Neural cell (in vitro differentiated cells): ENCODE measurements at regions not wholly inside any gene's neighbourhood (a gene's known extent, or its start where the extent isn't known, plus 50 kb on each side); places are given as distances from the start of the nearest gene placed in this dataset.

ENCODE experiments used
- H2AFZ ChIP-seq: fragments of 200-600, 300-800 bp; sonication (generic), shearing (Covaris generic); 2 replicates; pipeline ENCODE4 v1.6.0; 2014; ENCODE audit warnings: low read depth, mild to moderate bottlenecking, antibody characterized with exemption, low read length, moderate library complexity
- H3F3A ChIP-seq: fragments of 200-600 bp; shearing (Covaris generic); 2 replicates; pipeline ENCODE4 v1.6.1; 2016; ENCODE audit warnings: mild to moderate bottlenecking, moderate library complexity, mixed read lengths, antibody characterized with exemption, low read length; ENCODE audit not compliant: insufficient read depth, poor library complexity, severe bottlenecking
- H3K27ac ChIP-seq: fragments of 200-600, 300-800 bp; sonication (generic), shearing (Covaris generic); 2 replicates; pipeline ENCODE4 v1.5.1; 2014; ENCODE audit warnings: mild to moderate bottlenecking, low read length, moderate library complexity
- H3K27me3 ChIP-seq: fragments of 300-800, 200-600 bp; sonication (generic), shearing (Covaris generic); 2 replicates; pipeline ENCODE4 v1.6.0; 2014; ENCODE audit warnings: mild to moderate bottlenecking, low read depth, low read length, moderate library complexity; ENCODE audit not compliant: insufficient read depth
- H3K36me3 ChIP-seq: fragments of 300-800, 200-600 bp; sonication (generic), shearing (Covaris generic); 2 replicates; pipeline ENCODE4 v1.5.1; 2014; ENCODE audit warnings: mild to moderate bottlenecking, antibody characterized with exemption, low read length, moderate library complexity; ENCODE audit not compliant: insufficient read depth
- H3K4me2 ChIP-seq: fragments of 300-800, 200-600 bp; sonication (generic), shearing (Covaris generic); 2 replicates; pipeline ENCODE4 v1.6.0; 2014; ENCODE audit warnings: mild to moderate bottlenecking, low read length
- H3K4me3 ChIP-seq: fragments of 300-800, 200-600 bp; sonication (generic), shearing (Covaris generic); 2 replicates; pipeline ENCODE4 v1.5.1; 2014; ENCODE audit warnings: mild to moderate bottlenecking, low read length, moderate library complexity
- H3K79me2 ChIP-seq: fragments of 200-600 bp; shearing (Covaris generic); replicated peaks from 2 replicates; pipeline ENCODE4 v1.6.0; 2014; ENCODE audit warnings: mild to moderate bottlenecking, low read length, moderate library complexity; ENCODE audit not compliant: insufficient read depth
- H3K9ac ChIP-seq: fragments of 300-800, 200-600 bp; sonication (generic), shearing (Covaris generic); 2 replicates; pipeline ENCODE4 v1.6.1; 2016; ENCODE audit warnings: mild to moderate bottlenecking, low read length, mixed read lengths
- H3K9me2 ChIP-seq: fragments of 200-600 bp; shearing (Covaris generic); 2 replicates; pipeline ENCODE4 v1.6.1; 2016; ENCODE audit warnings: mild to moderate bottlenecking, low read length, mixed read lengths; ENCODE audit not compliant: insufficient read depth
- H3K9me3 ChIP-seq: fragments of 200-600, 300-800 bp; sonication (generic), shearing (Covaris generic); 2 replicates; pipeline ENCODE4 v1.6.1; 2016; ENCODE audit warnings: mild to moderate bottlenecking, mixed run types, low read length, moderate library complexity, mixed read lengths
- H4K20me1 ChIP-seq: fragments of 200-600 bp; shearing (Covaris generic); 2 replicates; pipeline ENCODE4 v1.6.1; 2016; ENCODE audit warnings: mild to moderate bottlenecking, mixed run types; ENCODE audit not compliant: insufficient read depth
- CTCF ChIP-seq: fragments of 450-650 bp; IDR thresholded peaks from 2 replicates; pipeline ENCODE4 v1.5.1; 2014; ENCODE audit warnings: antibody characterized with exemption, mild to moderate bottlenecking, moderate library complexity; ENCODE audit not compliant: poor library complexity, severe bottlenecking
- EP300 ChIP-seq: fragments of 450-650 bp; conservative IDR thresholded peaks from 2 replicates; pipeline ENCODE4 v1.6.1; 2014; ENCODE audit warnings: antibody characterized with exemption, mild to moderate bottlenecking, moderate library complexity; ENCODE audit not compliant: poor library complexity, severe bottlenecking
- EZH2 ChIP-seq: fragments of 200-600, 300-800 bp; shearing (Covaris generic), sonication (generic); IDR thresholded peaks from 2 replicates; pipeline ENCODE4 v1.6.1; 2014; ENCODE audit warnings: antibody characterized with exemption, low read length, borderline replicate concordance, mild to moderate bottlenecking; ENCODE audit not compliant: insufficient read depth, poor library complexity, severe bottlenecking
- MXI1 ChIP-seq: fragments of 450-650 bp; conservative IDR thresholded peaks from 2 replicates; pipeline ENCODE4 v1.6.1; 2014; ENCODE audit warnings: antibody characterized with exemption, mild to moderate bottlenecking; ENCODE audit not compliant: poor library complexity, severe bottlenecking
- POLR2AphosphoS5 ChIP-seq: IDR thresholded peaks from 2 replicates; pipeline ENCODE4 v1.6.1; 2012
- RAD21 ChIP-seq: fragments of 450-650 bp; conservative IDR thresholded peaks from 2 replicates; pipeline ENCODE4 v1.6.1; 2014; ENCODE audit warnings: antibody characterized with exemption, mild to moderate bottlenecking, moderate library complexity
- REST ChIP-seq: IDR thresholded peaks from 2 replicates; pipeline ENCODE4 v1.6.1; 2012; ENCODE audit warnings: borderline replicate concordance
- SMC3 ChIP-seq: fragments of 450-650 bp; conservative IDR thresholded peaks from 2 replicates; pipeline ENCODE4 v1.6.1; 2014; ENCODE audit warnings: antibody characterized with exemption, mild to moderate bottlenecking, moderate library complexity; ENCODE audit not compliant: poor library complexity
- TAF1 ChIP-seq: IDR thresholded peaks from 2 replicates; pipeline ENCODE4 v1.6.1; 2012; ENCODE audit warnings: low read depth

- Histone ChIP-seq H4K20me1 (no peaks in the 10 kb centered on the region), H3K9me2 (no peaks in the 10 kb centered on the region), H3K9me3 (no peaks in the 10 kb centered on the region), H3K27me3 (no peaks in the 10 kb centered on the region), H3F3A (no peaks in the 10 kb centered on the region), H3K4me3 (no peak overlapping the region), H2AFZ (no peak overlapping the region), H3K79me2 (no peaks in the 10 kb centered on the region), H3K27ac (no peak overlapping the region), H3K9ac (no peak overlapping the region), H3K36me3 (no peaks in the 10 kb centered on the region), H3K4me2 (no peak overlapping the region)
- no peak for TF ChIP-seq POLR2AphosphoS5
- no peak for TF ChIP-seq REST
- no peak for TF ChIP-seq EZH2
Measured at GRCh38 chr7:50864694-50865093, 82.0 kb upstream of the GRB10 start.

- H3K4me2 ChIP-seq, result no peak overlapping the region
- no peak overlapping the region for H2AFZ ChIP-seq
- no peak overlapping the region for H3K4me3 ChIP-seq
- no peaks in the 10 kb centered on the region for H3K27me3 ChIP-seq
- H3K36me3 ChIP-seq, result no peaks in the 10 kb centered on the region
- TF ChIP-seq POLR2AphosphoS5 (no peak), MXI1 (no peak), SMC3 (no peak), EP300 (no peak), REST (no peak), EZH2 (no peak)
- H3K27ac ChIP-seq, result no peak overlapping the region
- H4K20me1 ChIP-seq, result no peaks in the 10 kb centered on the region
- no peaks in the 10 kb centered on the region for H3K9me3 ChIP-seq
- no peaks in the 10 kb centered on the region for H3K79me2 ChIP-seq
- H3F3A ChIP-seq, result no peaks in the 10 kb centered on the region
- H3K9ac ChIP-seq, result no peak overlapping the region
- no peaks in the 10 kb centered on the region for H3K9me2 ChIP-seq
Measured at GRCh38 chr7:50863053-50863452, 80.4 kb upstream of the GRB10 start.

GRCh38 chr7:50862302-50862701 lies 79.6 kb upstream of the GRB10 start:
- Histone ChIP-seq H3K27ac (no peak overlapping the region), H3K36me3 (no peaks in the 10 kb centered on the region), H3K79me2 (no peaks in the 10 kb centered on the region), H3F3A (no peaks in the 10 kb centered on the region), H2AFZ (no peak overlapping the region), H4K20me1 (no peaks in the 10 kb centered on the region), H3K9me2 (no peaks in the 10 kb centered on the region), H3K4me3 (no peak overlapping the region), H3K9me3 (no peaks in the 10 kb centered on the region), H3K4me2 (no peak overlapping the region), H3K27me3 (no peaks in the 10 kb centered on the region), H3K9ac (no peak overlapping the region)
- TF ChIP-seq EP300 (no peak), TAF1 (no peak), SMC3 (no peak), RAD21 (no peak), EZH2 (no peak), CTCF (no peak), POLR2AphosphoS5 (no peak), MXI1 (no peak), REST (no peak)
